HG03565 (cell line): ENCODE measurements at regions not wholly inside any gene's neighbourhood (a gene's known extent, or its start where the extent isn't known, plus 50 kb on each side); places are given as distances from the start of the nearest gene placed in this dataset.

ENCODE experiments used
- ATAC-seq: cut with Tn5 transposase; IDR thresholded peaks from one replicate; pipeline ENCODE4 v1.9.1; 2021; ENCODE audit warnings: mild to moderate bottlenecking, moderate library complexity; ENCODE audit not compliant: unreplicated experiment

GRCh38 chr2:58870704-58871103, 629.6 kb upstream of the FANCL start:
- ATAC-seq, result peak; percentile 63

GRCh38 chr2:58866946-58867345, 625.8 kb upstream of the FANCL start:
- no peak for ATAC-seq

DNA sequence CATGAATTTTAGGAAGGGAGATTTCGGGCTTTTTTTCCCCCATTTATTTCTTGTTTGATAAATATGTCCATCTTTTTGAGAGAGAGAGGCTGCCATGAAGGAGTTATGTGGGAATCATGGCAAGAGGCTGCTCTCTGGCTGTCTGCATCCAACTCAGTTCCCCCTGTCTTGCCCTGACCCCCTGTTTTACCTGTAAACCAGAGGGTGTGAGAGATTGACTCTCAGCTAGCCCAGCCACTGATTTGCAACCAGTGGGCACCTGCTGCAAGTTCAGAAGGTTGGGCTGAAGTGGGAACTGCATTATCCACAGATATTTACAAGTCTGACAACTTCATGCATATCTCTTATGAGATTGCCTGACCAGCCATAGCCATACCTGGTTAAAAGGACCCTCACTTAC, 625.4 kb upstream of the FANCL start:
- no peak for ATAC-seq

GRCh38 chr2:58866040-58866439, 624.9 kb upstream of the FANCL start:
- ATAC-seq, result peak; percentile 23

DNA sequence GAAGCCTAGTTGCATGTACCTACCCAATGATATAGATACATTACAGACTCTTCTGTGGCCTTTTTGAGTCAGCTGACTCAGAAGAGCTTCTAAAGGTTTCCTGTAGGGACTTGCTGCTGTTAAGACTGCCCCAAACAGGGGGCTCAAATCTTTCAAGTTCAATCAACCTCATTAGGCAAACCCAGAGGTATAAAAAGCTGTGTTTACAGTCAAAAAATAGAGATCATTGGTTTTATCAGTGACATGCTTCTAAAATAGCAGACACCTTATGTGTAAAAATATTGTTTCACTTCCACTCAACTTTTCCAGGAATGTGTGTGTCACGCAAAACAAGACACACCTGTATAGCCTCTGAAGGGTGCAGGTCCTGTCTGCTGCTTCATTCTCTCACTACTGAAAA, 624.3 kb upstream of the FANCL start:
- peak; percentile 71 for ATAC-seq

- ATAC-seq, result peak; percentile 36
Measured at GRCh38 chr2:58862244-58862643, 621.1 kb upstream of the FANCL start.

DNA sequence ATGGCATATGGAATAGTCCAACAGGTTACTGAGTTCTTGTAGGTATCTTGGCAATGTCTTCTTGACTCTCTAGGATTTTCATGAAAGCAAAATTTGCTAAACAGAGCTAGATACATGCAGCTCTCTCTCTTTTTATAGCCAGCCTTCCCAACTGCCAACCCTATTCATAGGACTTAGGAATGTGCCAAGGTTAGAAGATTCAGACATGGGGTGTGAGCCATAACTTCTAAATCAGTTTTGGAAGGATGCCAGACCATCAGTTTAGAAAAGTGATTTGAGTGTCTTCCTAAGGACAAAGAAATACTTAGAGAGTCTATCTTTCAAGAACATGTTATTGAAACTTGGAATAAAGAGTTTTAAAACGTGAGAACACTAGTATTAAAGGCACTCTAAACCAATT, 619.5 kb upstream of the FANCL start:
- no peak for ATAC-seq

GRCh38 chr2:58856100-58856499, 615.0 kb upstream of the FANCL start:
- ATAC-seq, result no peak

- no peak for ATAC-seq
Measured at GRCh38 chr2:58853420-58853819, 612.3 kb upstream of the FANCL start.

DNA sequence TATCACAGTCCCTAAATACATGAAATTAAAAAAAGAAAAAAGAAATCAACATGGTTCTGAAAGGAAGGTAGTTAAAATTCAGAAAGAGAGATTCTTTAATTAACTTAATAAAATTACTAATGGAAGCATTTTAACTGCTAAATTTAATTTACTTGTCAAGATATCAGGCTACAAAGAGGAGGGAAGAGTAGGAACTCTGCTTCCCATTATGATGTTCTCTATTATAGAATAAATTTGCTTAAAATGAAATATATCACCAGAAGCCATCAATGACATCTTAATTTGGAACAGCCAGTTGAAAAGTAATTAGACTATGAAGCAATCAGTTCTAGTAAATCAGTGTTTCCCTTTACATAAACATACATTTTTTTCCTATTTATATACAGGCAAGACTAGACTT, 611.8 kb upstream of the FANCL start:
- ATAC-seq, result no peak

DNA sequence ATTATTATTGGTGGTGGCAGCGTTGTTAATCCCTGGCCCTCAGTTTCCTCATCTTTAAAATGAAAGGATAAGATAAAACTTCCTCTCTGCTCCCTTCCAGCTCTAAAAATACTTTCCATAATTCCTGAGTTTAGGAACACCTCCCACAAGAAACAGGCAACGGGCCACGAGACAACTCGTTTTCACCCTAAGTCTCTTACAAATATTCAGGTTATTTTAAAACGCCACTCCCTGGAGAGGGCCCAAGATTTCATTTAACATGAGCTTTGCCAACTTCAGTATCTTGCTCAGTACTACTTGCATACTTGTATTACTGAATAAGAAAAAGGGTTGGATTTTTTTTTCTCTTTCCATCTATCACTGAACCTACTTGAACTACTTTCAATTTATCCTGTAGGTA, 611.1 kb upstream of the FANCL start:
- no peak for ATAC-seq

DNA sequence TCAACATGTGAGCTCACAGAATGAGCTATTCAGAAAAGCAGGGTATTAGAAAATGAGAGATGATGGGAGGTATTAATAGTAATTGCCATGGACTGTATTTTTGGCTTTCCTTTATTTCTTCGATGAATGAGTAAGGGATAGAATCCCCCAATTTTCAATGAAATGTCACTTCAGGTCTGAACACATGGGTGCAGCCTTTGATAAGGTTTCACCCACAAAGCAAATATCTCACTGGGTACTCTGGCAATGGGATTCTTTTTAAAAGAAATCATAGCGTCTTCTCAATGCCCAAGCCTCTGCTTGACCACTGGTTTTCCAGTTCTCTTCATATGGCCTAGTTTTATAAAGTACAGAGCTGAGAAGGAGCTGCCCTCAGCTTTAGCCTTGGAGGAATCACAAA, 610.5 kb upstream of the FANCL start:
- ATAC-seq, result no peak

- ATAC-seq, result no peak
Measured at GRCh38 chr2:58845011-58845410, 603.9 kb upstream of the FANCL start.

- ATAC-seq, result no peak
Measured at GRCh38 chr2:58842501-58843155, 601.5 kb upstream of the FANCL start.

DNA sequence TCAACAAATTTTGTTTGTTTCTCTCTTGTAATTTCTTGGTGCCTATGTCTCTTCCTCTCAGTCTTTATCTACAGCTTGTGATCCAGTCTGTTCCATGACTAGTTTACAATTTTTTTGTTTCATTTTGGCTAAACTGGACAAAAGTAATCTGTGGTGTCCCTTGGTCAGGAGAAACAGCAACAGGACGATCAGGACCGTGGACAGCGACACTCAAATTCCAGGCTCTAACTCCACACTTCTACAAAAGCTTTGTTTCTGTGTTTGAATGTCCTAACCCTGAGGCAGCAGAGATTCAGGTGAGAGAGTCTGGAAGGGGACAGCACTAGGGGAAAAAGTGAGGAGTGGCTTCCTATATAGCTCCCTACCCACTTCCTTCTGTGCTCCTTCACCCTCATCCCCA, 593.3 kb upstream of the FANCL start:
- ATAC-seq, result no peak

GRCh38 chr2:58826795-58827194, 585.7 kb upstream of the FANCL start:
- no peak for ATAC-seq

DNA sequence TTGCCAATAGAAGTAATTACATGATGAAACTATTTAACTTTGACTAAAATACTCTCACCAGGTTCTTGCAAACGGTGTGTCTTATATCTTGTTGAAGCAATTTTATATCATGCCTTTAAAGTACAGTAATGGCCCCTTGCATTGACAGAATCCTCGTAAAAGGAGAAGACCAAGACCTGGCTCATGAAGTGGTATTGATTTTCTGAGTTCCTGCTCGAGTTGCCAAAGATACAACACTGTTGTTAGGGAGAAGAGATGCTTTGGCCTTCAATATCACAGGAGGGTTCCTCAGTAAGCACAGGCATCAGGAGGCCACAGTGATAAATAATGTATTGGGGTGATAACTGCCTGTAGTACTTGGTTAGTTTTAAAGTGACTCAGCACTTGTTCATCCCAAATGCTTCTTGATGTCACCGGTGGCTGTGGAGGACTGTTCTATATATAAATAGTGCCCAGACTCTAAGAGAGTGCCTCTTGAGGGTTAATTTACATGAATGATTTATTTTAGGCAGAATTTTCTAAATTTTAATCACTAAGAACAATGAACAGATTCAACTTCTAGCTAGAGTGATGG, 571.7 kb upstream of the FANCL start:
- ATAC-seq, result no peak

GRCh38 chr2:58805126-58805525, 564.0 kb upstream of the FANCL start:
- no peak for ATAC-seq

- peak; percentile 46 for ATAC-seq
Measured at GRCh38 chr2:58803192-58803591, 562.1 kb upstream of the FANCL start.

DNA sequence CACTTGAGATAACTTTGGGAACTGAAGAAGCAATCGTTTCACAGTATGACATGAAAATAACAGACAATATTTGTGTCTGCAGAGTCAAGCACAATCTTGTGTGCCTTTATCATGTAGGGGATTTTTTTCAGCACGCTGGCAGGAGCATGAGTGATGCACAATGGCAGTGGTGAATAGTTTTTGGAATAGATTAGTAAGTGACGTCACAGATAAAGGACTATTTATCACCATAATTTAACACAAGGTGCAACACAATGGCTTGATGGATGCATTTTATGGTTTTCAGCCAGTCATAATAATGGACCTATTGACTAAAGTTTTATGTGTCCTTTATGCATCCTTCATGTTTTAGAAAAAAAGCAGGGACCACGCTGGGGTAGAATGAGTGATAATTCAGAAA, 559.8 kb upstream of the FANCL start:
- ATAC-seq, result no peak

DNA sequence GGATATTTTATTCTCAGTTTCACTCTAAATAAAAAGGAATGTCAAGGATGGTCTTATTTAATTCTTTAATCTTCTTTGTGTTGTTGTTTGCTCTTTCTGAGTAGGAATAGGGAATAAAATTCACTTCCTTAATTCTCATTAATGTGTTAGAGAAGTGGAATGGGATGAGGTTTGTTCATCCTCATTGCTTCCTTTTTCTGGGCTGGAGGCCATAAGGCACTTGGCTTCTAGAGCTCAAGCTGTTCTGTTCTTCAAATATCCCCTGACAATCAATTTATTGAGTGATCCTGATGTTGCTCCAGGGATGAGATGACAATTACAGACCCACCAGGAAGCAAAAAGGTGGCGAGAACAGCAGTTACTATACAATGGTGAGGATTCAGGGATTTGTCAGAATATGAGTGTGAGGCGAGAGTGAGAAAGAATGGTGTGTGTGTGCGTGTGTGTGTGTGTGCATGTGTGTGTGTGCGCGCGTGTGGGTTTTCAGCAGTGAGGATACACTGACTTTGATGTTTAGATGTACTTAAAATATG, 557.6 kb upstream of the FANCL start:
- ATAC-seq, result no peak

DNA sequence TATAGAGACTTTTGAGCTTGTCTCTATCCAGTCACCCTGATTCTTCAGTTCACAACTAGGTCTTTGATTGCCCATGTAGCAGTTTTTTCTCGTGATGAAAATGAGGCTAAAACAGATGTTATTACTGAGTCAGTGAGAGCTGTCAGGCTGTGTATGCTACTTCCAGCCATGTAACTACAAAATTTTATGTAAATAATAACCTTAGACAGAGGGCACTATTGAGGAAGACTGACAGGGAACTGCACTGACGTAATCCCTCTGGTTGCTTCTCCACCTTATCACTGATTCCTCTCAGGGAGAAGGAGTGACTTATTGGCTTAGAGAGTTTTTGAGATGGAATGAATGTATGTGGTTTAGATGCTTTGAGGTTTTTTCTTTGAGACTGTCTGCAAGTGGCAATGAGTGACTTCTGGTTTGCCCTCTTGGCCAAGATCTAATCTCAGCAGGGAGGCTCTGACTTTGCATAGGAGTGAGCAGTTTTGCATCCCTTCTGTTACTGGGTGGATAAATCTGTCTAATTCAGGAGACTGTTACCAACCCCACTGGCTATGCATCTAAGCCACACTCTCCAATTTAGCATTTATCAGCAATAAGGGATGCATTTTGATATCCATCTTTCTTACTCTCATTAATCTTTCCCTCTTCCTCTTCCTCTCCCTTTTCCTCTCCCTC, 555.2 kb upstream of the FANCL start:
- ATAC-seq, result no peak
